Stimulated activated effector memory CD8-positive, alpha-beta T cell treated with anti-CD3 and anti-CD28 coated beads, Interleukin-12 subunit alpha, Interleukin-12 subunit beta, amount 100 ng/mL, for 72 hours (primary cell): ENCODE measurements at regions not wholly inside any gene's neighbourhood (a gene's known extent, or its start where the extent isn't known, plus 50 kb on each side); places are given as distances from the start of the nearest gene placed in this dataset.

Experiments used
- ATAC-seq: fragments of 150-1000 bp; cut with Tn5 transposase; 2 replicates; pipeline ENCODE4 v1.10.0; 2021
- DNase-seq, 2 donors: peaks; one replicate each; pipeline ENCODE4 v3.0.0; 2021 to 2022; ENCODE audit warnings: low spot score in 2 of 2
- H3K27ac Mint-ChIP-seq: one replicate; pipeline ENCODE4 v1.8.0; 2022; ENCODE audit warnings: mild to moderate bottlenecking, mixed read lengths
- H3K36me3 Mint-ChIP-seq: one replicate; pipeline ENCODE4 v1.8.0; 2022; ENCODE audit warnings: mild to moderate bottlenecking, mixed read lengths
- H3K4me1 Mint-ChIP-seq: one replicate; pipeline ENCODE4 v1.8.0; 2022; ENCODE audit warnings: mixed read lengths
- H3K4me3 Mint-ChIP-seq: one replicate; pipeline ENCODE4 v1.8.0; 2022; ENCODE audit warnings: mild to moderate bottlenecking, mixed read lengths
- H3K9me3 Mint-ChIP-seq: one replicate; pipeline ENCODE4 v1.8.0; 2022; ENCODE audit warnings: mixed read lengths

GRCh38 chr10:47222461-47222860, 77.5 kb upstream of the GDF10 start:
- H3K27ac Mint-ChIP-seq, result no peak overlapping the region
- no peaks in the 10 kb centered on the region for H3K36me3 Mint-ChIP-seq
- H3K9me3 Mint-ChIP-seq, result no peaks in the 10 kb centered on the region
- no peak for ATAC-seq
- H3K4me3 Mint-ChIP-seq, result no peak overlapping the region
- no peaks in the 10 kb centered on the region for H3K4me1 Mint-ChIP-seq
- no peak for DNase-seq

- H3K36me3 Mint-ChIP-seq, result no peaks in the 10 kb centered on the region
- H3K4me3 Mint-ChIP-seq, result no peak overlapping the region
- H3K27ac Mint-ChIP-seq, result no peak overlapping the region
- H3K4me1 Mint-ChIP-seq, result no peaks in the 10 kb centered on the region
- H3K9me3 Mint-ChIP-seq, result no peaks in the 10 kb centered on the region
- ATAC-seq, result no peak
- no peak for DNase-seq
Measured at GRCh38 chr10:47223236-47223635, 76.8 kb upstream of the GDF10 start.

- no peak overlapping the region for H3K4me3 Mint-ChIP-seq
- DNase-seq (no peak), ATAC-seq (no peak)
- no peaks in the 10 kb centered on the region for H3K36me3 Mint-ChIP-seq
- no peak overlapping the region for H3K27ac Mint-ChIP-seq
- no peaks in the 10 kb centered on the region for H3K9me3 Mint-ChIP-seq
- no peaks in the 10 kb centered on the region for H3K4me1 Mint-ChIP-seq
Measured at GRCh38 chr10:47224546-47225218, 75.3 kb upstream of the GDF10 start.

GRCh38 chr10:47225219-47225927, 74.6 kb upstream of the GDF10 start:
- ATAC-seq (no peak), DNase-seq (no peak)
- Mint-ChIP-seq H3K27ac (no peak overlapping the region), H3K36me3 (no peaks in the 10 kb centered on the region), H3K4me1 (no peaks in the 10 kb centered on the region), H3K9me3 (no peaks in the 10 kb centered on the region), H3K4me3 (no peak overlapping the region)

GRCh38 chr10:47225928-47226645, 73.9 kb upstream of the GDF10 start:
- no peaks in the 10 kb centered on the region for H3K36me3 Mint-ChIP-seq
- H3K27ac Mint-ChIP-seq, result no peak overlapping the region
- DNase-seq (no peak), ATAC-seq (no peak)
- H3K9me3 Mint-ChIP-seq, result no peaks in the 10 kb centered on the region
- H3K4me1 Mint-ChIP-seq, result no peaks in the 10 kb centered on the region
- H3K4me3 Mint-ChIP-seq, result no peak overlapping the region

- Mint-ChIP-seq H3K4me3 (no peak overlapping the region), H3K27ac (no peak overlapping the region), H3K9me3 (no peaks in the 10 kb centered on the region), H3K4me1 (no peaks in the 10 kb centered on the region), H3K36me3 (no peaks in the 10 kb centered on the region)
- ATAC-seq (no peak), DNase-seq (no peak)
Measured at GRCh38 chr10:47230482-47230881, 69.5 kb upstream of the GDF10 start.

- ATAC-seq, result no peak
- H3K9me3 Mint-ChIP-seq, result no peaks in the 10 kb centered on the region
- no peaks in the 10 kb centered on the region for H3K4me1 Mint-ChIP-seq
- H3K27ac Mint-ChIP-seq, result no peak overlapping the region
- H3K4me3 Mint-ChIP-seq, result no peak overlapping the region
- DNase-seq, result no peak
- no peaks in the 10 kb centered on the region for H3K36me3 Mint-ChIP-seq
Measured at GRCh38 chr10:47230957-47231356, 69.0 kb upstream of the GDF10 start.

GRCh38 chr10:47231414-47231813, 68.6 kb upstream of the GDF10 start:
- DNase-seq (no peak), ATAC-seq (no peak)
- Mint-ChIP-seq H3K4me1 (no peaks in the 10 kb centered on the region), H3K4me3 (no peak overlapping the region), H3K27ac (no peak overlapping the region), H3K9me3 (no peaks in the 10 kb centered on the region), H3K36me3 (no peaks in the 10 kb centered on the region)

- Mint-ChIP-seq H3K4me1 (no peaks in the 10 kb centered on the region), H3K9me3 (no peaks in the 10 kb centered on the region), H3K4me3 (no peak overlapping the region), H3K27ac (no peak overlapping the region), H3K36me3 (no peaks in the 10 kb centered on the region)
- DNase-seq (no peak), ATAC-seq (no peak)
Measured at GRCh38 chr10:47233631-47234030, 66.4 kb upstream of the GDF10 start.

- Mint-ChIP-seq H3K9me3 (no peaks in the 10 kb centered on the region), H3K4me1 (no peaks in the 10 kb centered on the region), H3K36me3 (no peaks in the 10 kb centered on the region), H3K27ac (no peak overlapping the region), H3K4me3 (no peak overlapping the region)
- ATAC-seq (no peak), DNase-seq (no peak)
Measured at GRCh38 chr10:47235484-47235883, 64.5 kb upstream of the GDF10 start.

- no peak overlapping the region for H3K27ac Mint-ChIP-seq
- no peak overlapping the region for H3K4me3 Mint-ChIP-seq
- no peaks in the 10 kb centered on the region for H3K9me3 Mint-ChIP-seq
- ATAC-seq (no peak), DNase-seq (no peak)
- no peaks in the 10 kb centered on the region for H3K36me3 Mint-ChIP-seq
- no peaks in the 10 kb centered on the region for H3K4me1 Mint-ChIP-seq
Measured at GRCh38 chr10:47237316-47238260, 62.4 kb upstream of the GDF10 start.

GRCh38 chr10:47238331-47239095, 61.5 kb upstream of the GDF10 start:
- Mint-ChIP-seq H3K27ac (no peak overlapping the region), H3K9me3 (no peaks in the 10 kb centered on the region), H3K4me1 (no peaks in the 10 kb centered on the region), H3K4me3 (no peak overlapping the region), H3K36me3 (no peaks in the 10 kb centered on the region)
- ATAC-seq, result no peak
- no peak for DNase-seq

GRCh38 chr10:47239211-47239610, 60.8 kb upstream of the GDF10 start:
- DNase-seq (no peak), ATAC-seq (no peak)
- no peak overlapping the region for H3K4me3 Mint-ChIP-seq
- H3K27ac Mint-ChIP-seq, result no peak overlapping the region
- H3K4me1 Mint-ChIP-seq, result no peaks in the 10 kb centered on the region
- no peaks in the 10 kb centered on the region for H3K9me3 Mint-ChIP-seq
- H3K36me3 Mint-ChIP-seq, result no peaks in the 10 kb centered on the region

GRCh38 chr10:47240173-47240572, 59.8 kb upstream of the GDF10 start:
- no peaks in the 10 kb centered on the region for H3K36me3 Mint-ChIP-seq
- DNase-seq (no peak), ATAC-seq (no peak)
- H3K27ac Mint-ChIP-seq, result no peak overlapping the region
- H3K4me3 Mint-ChIP-seq, result no peak overlapping the region
- no peaks in the 10 kb centered on the region for H3K9me3 Mint-ChIP-seq
- H3K4me1 Mint-ChIP-seq, result no peaks in the 10 kb centered on the region
